DMS153 (cell line): ENCODE measurements at regions not wholly inside any gene's neighbourhood (a gene's known extent, or its start where the extent isn't known, plus 50 kb on each side); places are given as distances from the start of the nearest gene placed in this dataset.

ENCODE experiments used
- DNase-seq: peaks from one replicate; lab custom pipeline; 2025; lab: John Stamatoyannopoulos, UW

DNA sequence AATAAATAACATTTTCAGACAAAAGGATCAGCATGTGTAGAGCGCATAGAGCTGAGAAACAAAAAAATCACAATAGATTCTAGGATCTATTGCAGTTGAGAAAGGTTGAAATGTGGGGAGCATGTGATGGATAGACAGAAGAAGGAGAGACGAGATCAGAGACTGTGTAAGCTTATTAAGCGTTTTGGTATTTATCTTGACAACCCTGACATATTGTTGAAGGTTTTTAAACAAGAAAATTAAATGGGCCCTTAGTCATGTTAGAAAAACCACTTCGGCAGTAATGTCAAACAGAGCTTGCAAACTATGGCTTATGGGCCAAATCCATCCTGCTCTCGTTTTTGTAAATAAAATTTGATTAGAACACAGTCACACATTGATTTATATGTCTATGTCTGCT lies 200.5 kb upstream of the KLF4 start:
- DNase-seq, result no peak

DNA sequence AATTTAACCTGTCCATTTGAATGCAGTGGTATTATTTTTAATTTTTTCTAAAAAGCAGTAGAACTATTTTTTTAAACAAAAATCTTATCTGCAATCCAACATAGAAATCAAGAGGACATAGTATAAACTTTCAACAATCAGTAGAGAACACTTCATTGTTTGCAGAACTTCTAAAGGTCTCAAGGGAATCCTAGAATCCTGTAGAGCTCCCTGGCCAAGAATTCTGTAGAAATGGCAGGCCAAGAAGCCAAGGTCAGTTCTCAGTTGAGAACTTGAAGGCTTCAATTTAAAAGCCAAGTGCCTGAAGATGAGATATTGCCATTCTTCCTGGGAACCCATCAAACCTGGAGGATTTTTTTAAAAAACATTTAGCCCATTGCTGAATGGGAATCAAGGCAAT lies 199.2 kb upstream of the KLF4 start:
- DNase-seq, result no peak

DNA sequence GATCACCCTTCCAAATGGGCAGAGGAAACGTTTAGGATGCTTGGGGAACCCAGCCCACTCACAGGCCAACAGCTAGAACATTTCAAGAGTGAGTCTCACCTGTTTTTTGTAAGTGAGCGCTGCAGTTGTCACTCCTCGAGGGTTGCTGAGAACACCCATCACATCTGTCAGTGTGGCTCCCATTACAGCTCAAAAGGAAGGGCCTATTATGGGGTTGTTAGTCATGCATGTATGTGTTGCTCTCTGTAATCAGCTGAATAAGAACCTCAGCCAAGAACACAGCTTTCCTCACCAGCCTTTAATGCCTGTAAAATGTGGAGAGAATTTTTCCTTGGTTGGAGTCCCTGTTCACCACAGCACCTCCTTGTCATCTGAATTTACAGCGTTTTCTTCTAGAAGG lies 196.3 kb upstream of the KLF4 start:
- DNase-seq, result no peak

DNA sequence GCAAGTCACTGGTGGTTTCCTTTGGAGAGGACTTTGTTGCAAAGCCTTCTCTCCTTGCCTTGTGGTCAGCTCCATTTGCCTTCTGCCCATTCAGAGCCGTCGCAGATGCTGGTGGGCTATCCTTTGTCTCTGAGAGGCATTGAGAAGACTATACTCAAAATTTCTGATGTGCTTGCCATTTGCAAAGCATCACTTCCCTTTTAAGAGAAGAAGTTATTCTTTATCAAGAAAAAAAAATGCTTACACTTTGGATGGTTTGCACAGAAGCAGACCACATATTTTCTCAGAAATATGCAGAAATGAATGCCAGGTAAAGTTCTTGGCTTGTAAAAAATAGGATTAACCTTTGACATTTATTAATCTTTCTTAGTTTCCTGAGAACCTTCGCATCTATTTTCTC lies 195.8 kb upstream of the KLF4 start:
- no peak for DNase-seq

DNA sequence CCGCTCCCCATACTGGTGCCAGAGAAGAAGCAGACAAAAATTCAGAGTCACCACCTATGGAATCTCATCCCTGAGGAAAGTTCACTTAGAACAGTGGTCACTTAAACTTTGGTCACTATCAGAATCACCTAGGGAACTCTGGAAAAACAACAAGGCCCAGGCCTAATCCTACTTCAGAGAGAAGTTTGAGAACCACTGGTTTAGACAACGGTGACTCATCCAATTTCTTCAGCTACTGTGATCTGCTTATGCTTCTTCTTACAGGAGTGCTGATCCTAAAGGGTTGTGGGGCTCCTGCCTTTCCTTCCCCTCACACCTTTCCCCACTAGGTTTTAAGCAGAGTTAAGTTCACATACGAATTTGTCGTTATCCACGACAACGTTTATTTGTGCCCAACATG lies 194.7 kb upstream of the KLF4 start:
- no peak for DNase-seq

DNA sequence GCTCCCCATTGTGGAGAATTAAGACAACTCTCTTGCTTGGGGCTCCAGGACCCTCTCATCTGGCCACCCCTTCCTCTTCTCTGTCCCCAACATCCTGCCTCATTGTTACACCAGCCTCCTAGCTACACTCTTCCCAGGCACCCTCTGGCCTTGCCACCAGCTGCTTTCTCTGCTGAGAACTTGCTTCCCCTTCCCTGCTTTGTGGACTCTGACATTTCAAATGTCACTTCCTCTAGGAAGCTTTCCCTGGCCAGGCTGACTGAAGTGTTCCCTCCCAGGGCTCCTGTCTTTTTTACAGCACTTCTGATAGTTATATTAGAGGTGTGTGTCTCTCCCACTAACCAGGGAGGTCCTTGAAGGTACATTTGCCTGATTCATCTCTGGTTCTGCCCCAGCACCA lies 194.0 kb upstream of the KLF4 start:
- peak; percentile 35 for DNase-seq

DNA sequence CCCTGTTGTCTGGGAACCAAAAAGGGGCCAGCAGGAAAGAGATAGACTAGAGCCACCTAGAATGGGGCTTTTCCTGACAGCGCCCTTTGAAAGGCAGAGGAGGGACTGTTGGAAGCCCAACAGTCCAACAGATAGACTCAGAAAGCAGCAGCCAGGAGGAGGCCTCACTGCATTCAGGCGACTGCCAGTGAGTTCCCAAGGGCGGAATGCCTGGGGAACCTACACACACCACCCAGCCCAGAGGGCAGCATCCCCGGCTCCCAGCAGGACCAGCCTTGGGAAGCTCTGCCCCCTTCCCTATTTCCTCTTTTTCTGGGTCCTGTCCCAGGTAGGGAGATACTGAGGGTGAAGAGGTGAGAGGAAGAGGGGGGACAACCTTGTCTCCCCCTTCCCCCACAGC lies 192.4 kb upstream of the KLF4 start:
- no peak for DNase-seq

DNA sequence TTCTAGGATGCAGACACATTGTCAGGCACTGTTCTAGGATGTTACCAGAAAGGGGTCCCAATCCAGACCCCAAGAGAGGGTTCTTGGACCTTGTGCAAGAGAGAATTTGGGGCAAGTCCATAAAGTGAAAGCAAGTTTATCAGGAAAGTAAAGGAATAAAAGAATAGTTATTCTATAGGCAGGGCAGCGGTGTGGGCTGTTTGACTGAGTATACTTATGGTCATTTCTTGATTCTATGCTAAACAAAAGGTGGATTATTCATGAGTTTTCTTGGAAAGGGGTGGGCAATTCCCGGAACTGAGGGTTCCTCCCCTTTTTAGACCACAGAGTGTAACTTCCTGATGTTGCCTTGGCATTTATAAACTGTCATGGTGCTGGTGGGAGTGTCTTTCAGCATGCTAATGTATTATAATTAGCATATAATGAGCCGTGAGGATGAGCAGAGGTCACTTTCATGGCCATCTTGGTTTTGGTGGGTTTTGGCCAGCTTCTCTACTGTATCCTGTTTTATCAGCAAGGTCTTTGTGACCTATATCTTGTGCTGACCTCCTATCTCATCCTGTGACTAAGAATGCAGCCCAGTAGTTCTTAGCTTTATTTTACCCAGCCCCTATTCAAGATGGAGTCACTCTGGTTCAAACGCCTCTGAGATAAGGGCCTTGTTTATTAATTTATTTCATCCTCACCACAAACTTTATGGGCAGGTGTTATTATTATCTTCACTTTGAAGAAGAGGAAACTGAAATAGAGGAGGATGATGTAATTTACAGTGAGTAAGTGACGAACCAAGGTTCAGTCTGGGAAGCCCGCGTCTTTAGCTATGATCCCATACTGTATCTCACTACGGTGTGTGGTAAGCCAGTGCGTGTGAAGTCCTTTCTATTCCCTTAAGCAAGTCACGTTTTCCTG lies 186.0 kb upstream of the KLF4 start:
- no peak for DNase-seq

DNA sequence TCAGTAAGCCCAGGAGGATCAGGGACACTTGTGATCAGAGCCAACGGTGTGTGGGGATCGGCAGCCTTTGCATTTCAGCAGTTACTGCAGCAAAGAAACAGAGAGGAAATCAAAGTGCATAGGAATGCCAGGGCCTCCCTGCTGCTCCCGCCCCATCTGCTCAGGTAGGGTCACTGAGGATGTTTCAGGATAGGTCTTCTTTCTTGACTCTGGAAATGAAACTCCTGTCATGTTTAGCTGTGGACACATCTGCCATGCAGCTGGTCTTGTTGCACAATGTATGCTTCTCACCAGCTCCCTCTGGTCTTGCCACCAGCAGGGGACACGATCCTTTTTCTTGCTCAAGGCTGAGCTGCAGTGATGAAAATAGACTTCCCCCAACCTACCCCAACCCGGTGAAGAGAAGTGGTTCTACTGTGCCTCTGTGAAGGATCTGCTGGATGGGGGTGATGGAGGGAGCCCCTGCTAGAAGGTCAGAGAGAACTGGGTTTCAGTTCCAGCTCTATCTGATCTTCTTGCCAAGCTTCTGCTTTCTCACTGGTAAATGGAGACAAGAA lies 185.2 kb upstream of the KLF4 start:
- DNase-seq, result no peak

DNA sequence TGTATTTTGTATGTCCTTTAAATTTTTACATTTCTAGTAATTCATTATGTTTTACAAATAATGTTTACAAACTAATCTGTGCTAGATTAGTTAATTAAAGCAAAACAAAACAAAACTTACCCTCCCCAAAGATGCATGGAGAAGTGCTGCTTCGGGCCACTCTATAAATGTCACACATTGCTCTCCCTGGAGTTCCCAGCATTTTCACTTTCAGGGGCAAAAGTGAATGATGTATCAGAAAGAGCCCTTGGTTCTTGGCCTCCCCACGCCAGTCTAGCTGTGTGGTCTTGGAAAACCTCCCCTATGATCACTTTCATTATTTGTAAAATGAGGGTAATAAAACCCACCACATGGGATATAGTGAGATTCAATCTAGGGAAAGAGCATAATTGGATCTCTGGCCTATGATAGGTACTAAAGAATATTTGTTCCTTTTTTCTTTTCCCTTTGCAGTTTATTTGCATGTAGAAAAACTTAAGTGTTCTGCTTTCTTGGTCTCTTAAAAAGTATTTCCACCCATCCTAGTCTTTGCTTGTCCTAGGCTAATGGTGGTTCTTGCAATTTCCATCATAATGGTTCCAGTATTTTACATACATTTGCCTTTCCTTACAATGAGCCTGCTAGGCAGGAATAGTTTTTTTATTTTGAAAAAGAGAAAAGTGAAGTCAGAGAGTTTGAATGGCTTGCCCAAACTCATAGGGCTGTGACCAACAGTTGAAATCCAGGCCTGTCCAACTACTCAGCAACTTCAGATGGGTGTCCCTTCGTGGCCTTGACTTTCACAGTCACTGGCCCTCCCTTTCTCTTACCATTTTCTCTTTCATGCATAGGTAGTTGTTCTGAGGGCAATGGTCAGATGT lies 184.5 kb upstream of the KLF4 start:
- no peak for DNase-seq

DNA sequence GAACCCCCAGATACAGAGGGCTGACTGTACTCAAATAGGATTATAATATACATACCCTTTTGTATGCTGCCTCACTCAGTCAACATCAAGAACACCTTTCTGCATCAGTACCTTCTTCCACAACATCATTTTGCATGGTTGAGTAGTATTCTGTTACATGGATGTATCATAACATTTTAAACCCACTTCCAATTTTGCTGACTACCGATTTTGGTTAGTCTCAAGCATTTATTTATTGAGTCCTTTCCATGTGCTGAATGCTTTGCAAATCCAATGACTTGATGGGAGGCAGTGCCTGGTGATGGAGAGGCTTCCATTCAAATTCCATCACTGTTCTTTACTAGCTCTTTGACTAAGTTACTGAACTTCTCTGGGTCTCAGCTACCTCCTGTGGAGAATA lies 182.0 kb upstream of the KLF4 start:
- DNase-seq, result no peak

DNA sequence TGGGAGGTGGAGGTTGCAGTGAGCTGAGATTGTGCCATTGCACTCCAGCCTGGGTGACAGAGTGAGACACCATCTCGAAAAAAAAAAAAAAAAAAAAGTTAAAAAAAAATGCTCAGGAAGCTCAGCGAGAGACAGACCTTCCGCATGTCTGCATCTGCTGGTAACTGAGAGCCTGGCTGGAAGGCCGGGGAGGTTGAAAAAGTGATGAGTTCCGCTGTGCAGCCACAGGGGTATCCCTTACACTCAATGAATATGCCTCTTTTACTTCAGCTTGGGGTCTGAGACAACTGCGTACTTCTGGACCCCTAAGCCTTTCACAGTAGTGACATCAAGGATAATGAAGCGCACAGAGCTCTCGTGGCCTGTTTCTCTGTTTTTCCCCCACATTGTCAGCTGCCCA lies 179.9 kb upstream of the KLF4 start:
- no peak for DNase-seq

DNA sequence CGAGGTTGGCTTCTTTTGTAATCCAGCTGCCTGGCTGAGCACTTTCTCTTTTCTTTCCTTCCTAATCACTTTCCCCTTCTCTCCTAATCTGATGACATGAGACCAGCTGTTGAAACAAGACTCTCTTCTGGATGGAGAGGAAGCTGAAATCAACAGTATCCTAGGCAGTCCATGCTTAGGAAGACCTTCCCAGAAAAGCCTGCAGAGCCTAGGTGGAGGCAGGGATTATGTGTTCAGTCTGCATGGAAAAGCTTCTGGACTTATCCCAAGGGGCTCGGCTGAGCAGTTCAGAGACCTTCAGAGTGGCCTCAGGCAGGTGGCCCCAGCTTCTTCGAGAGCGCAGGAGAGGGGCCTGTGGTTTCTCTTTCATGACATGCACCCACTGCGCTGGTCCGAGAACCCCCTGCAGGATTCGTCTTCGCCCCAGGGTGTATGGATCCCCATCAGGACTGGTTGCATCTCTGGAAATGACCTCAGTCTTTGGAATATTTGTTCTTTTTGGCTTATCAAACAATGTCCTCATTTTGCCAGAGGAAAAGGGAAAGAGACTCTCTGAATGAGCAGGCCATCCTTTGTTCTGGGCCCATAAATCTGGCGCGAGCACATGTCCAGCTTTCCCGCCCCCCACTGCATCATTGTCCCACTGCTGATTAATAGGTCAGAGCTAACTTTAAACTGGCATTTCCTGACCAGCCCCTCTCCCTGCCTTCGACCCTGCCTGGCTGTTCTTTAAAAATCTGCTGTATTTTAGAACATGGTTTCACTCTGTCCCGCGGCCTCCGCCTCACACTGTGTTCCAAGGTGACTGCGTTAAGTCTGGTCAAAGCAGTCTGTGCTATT lies 177.9 kb upstream of the KLF4 start:
- no peak for DNase-seq

DNA sequence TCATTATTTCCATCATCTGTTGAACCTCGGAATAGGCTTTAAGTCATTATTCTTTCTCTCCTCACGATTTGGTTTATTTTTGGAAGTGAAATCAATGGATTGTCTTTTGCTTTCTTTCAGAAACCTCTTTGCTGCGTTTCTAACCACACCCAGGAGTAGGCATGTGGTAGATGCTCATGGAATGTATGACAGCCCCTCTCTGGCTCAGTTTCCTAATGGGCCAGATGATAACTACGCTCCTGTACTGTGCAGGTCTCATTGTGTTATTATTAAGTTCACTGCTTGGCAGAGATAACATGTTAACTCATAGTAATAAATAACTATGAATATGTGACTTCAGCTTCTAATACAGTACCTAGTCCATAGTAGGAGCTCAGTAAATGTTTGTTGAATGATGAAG lies 175.5 kb upstream of the KLF4 start:
- no peak for DNase-seq

DNA sequence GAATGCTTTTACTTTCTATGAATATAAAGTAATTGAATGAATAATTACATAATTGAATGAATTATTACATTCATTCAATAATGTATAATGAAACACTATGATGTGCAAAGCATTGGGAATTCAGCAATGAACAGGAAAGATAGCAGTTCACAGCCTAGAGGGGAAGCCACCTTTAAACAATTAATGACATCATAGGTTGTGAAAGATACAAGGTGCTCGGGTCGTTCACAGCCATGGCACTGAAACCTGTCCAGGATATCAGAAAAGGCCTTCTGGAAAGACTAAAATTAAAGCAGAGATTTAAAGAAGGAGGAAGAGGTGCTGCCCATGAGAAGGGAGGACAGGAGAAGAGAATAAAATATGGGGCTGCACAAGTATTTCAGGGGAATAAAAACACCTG lies 171.4 kb upstream of the KLF4 start:
- no peak for DNase-seq

DNA sequence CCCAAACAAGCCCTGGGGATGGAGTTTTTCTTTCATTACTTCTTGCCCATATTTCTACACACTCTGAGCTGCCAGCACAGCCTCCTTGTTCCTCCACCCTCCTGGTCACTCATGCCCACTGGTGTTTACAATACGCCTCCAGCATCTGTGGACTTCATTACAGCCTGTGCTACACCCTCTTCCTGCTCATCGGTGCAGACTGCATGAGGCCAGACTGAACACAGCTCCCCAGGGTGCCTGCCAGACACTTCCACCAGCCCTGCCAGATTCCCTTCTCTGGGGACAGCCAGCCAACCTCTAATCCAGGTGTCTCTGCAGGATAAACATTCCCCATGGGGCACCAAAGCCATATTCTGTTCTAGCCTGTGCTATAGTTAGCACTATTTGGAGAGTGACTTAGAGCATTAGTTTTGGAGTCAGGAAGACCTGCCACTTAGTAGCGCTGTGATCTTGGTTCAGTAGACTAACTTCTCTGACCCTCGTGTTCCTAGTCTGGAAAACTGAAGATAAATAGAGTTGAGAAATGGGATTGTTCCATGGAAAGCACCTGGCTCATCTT lies 163.8 kb upstream of the KLF4 start:
- peak; percentile 68 for DNase-seq

DNA sequence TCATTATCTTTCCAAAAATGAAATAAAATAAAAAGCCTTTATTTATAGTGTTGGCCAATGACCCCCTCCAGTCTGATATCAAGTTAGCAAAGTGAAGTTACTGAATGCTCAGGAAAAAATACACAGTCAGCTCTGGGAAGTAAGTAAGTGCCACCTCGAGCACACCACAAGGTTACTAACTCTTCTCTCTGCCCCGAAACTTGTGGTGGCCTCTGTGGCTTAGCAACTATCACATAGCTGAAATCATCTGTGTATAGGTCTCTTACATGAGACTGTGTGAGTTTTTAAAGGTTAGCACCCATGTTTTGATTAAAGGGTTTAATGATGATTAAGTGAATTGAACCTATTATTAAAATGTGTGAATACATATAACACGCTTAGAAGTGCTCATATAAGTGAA lies 161.4 kb upstream of the KLF4 start:
- no peak for DNase-seq

DNA sequence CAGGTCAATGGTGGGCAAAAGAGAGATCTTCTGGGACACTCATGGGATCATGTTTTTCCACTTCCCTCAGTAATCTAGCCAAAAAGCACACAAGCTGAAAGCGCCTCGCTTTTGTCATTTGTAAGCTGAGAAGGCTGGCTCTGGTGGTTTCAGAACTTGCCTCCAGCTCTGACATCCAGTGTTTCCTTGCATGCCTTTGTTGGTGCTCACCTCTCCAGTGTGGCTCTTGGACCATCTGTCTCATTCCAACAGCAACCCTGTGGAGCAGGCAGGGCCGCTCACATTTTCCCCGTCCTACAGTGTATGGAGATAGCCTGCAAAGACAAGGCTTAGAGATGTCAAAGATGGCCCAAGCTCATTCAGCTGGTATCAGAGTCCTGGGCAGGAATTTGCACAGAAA lies 160.8 kb upstream of the KLF4 start:
- no peak for DNase-seq

DNA sequence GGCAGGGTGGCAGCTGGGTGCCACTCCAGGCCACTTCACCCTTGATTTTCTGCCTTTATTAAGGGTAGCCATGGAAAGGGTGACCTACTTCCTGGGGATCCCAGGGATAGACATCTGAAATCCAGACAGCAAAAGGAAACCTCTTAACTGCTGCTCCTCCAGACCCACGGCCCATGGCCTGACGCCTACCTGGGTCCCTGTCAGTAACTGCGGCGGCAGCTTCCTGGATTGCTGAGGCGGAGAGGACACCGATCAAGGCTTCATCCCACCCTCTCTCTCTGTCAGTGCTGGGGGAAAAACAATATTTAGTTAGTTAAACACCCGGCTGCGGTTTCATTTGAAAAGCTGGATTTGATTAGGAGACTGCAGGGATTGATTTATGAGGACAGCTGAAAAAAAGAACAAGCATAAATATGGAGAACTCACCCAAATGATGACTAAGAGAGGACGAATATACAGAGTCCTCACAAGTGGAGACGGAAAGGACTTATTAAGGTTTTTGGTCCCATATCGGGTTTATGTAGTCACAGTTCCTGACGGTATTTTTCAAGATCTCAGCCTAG lies 158.7 kb upstream of the KLF4 start:
- DNase-seq, result peak; percentile 13

DNA sequence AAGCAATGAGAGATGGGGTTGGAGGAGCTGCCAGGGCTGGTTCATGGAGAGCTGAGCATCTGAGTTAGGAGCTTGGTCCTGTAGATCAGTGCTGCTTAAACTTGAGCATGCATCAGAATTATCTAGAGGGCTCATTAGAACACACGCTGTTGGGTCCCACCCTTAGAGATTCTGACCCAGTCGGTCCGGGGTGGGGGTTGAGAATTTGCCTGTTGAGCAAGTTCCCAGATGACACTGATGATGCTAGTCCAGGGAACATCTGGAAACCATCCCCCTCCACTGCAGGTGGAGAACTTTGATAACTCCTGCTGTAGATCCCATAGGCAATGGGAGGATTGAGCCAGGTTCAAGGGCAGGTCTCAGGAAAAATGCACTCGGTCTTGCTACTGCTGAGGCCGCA lies 158.0 kb upstream of the KLF4 start:
- no peak for DNase-seq

DNA sequence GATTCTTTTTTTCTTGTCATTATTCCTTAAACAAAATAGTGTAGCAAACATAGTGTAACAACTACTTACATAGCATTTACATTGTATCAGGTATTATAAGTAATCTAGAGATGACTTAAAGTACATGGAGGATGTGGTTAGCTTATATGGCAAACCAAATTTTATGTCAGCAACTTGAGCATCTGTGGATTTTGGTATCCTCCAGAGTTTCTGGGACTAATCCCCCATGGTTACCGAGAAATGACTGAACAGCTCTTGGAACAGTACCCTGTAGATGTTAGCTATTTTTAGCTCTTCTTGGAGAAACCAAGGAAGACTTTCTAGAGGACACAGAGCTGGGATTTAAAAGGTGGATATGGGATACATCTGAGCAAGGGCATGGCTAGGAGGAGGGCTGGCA lies 157.6 kb upstream of the KLF4 start:
- DNase-seq, result no peak

DNA sequence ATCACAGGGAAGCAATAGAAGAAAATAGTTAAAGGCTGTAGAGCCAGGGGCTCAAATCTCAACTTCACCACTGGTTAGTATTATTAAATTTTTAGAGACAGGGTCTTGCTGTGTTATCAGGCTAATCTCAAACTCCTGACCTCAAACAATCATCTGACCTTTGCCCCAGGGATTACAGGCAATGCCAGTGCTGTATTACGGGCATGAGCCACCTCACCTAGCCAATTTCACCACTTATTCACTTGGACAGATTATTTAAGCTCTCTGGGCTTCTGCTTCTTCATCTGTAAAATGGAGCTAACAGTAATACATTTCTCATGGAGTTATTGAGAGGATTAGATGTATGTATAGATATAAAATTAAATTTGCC lies 155.9 kb upstream of the KLF4 start:
- DNase-seq, result no peak
